HFFc6 (cell line): ENCODE measurements at regions not wholly inside any gene's neighbourhood (a gene's known extent, or its start where the extent isn't known, plus 50 kb on each side); places are given as distances from the start of the nearest gene placed in this dataset.

Experiments
- DNase-seq: peaks from one replicate; pipeline ENCODE4 v3.0.0-alpha.2; 2018
- H3K27ac Mint-ChIP-seq: 2 replicates; pipeline ENCODE4 v1.8.0; 2020; ENCODE audit warnings: mild to moderate bottlenecking, mixed read lengths
- H3K27me3 Mint-ChIP-seq: 2 replicates; pipeline ENCODE4 v1.8.0; 2021; ENCODE audit warnings: mild to moderate bottlenecking, moderate library complexity, mixed read lengths; ENCODE audit not compliant: insufficient read depth
- H3K36me3 Mint-ChIP-seq: 2 replicates; pipeline ENCODE4 v1.8.0; 2021; ENCODE audit warnings: low read depth, mixed read lengths
- H3K4me1 Mint-ChIP-seq: 2 replicates; pipeline ENCODE4 v1.8.0; 2020; ENCODE audit warnings: low read depth, mixed read lengths
- H3K4me3 Mint-ChIP-seq: 2 replicates; pipeline ENCODE4 v1.8.0; 2020; ENCODE audit warnings: mild to moderate bottlenecking, moderate library complexity, mixed read lengths
- H3K9me3 Mint-ChIP-seq: 2 replicates; pipeline ENCODE4 v1.8.0; 2020; ENCODE audit warnings: mild to moderate bottlenecking, mixed read lengths
- CTCF ChIP-seq: fragments of 200-600 bp; sonication (generic); IDR thresholded peaks from 2 replicates; pipeline ENCODE4 v1.5.0; 2021; ENCODE audit warnings: antibody characterized with exemption, mild to moderate bottlenecking

- H3K9me3 Mint-ChIP-seq, result no peaks in the 10 kb centered on the region
- H3K27me3 Mint-ChIP-seq, result peaks cover 3% of the 10 kb centered on the region
- no peak for TF ChIP-seq CTCF
- H3K27ac Mint-ChIP-seq, result no peak overlapping the region
- DNase-seq, result no peak
- H3K4me1 Mint-ChIP-seq, result peaks cover 3% of the 10 kb centered on the region; the same call in 1 of the 2 replicates
- no peak overlapping the region for H3K4me3 Mint-ChIP-seq
- no peaks in the 10 kb centered on the region for H3K36me3 Mint-ChIP-seq
Observed at GRCh38 chr10:33047655-33048054, 89.6 kb upstream of the ITGB1 start.

- DNase-seq, result no peak
- no peak overlapping the region for H3K27ac Mint-ChIP-seq
- no peak overlapping the region for H3K4me3 Mint-ChIP-seq
- H3K27me3 Mint-ChIP-seq, result peaks cover 3% of the 10 kb centered on the region
- no peaks in the 10 kb centered on the region for H3K36me3 Mint-ChIP-seq
- H3K4me1 Mint-ChIP-seq, result no peaks in the 10 kb centered on the region
- H3K9me3 Mint-ChIP-seq, result no peaks in the 10 kb centered on the region
- TF ChIP-seq CTCF, result no peak
Observed at GRCh38 chr10:33046792-33047191, 88.8 kb upstream of the ITGB1 start.

- Mint-ChIP-seq H3K27me3 (peaks cover 5% of the 10 kb centered on the region), H3K27ac (no peak overlapping the region), H3K36me3 (no peaks in the 10 kb centered on the region), H3K4me1 (no peaks in the 10 kb centered on the region), H3K9me3 (no peaks in the 10 kb centered on the region), H3K4me3 (no peak overlapping the region)
- no peak for TF ChIP-seq CTCF
- DNase-seq, result no peak
Observed at GRCh38 chr10:33045421-33045820, 87.4 kb upstream of the ITGB1 start.

GRCh38 chr10:33042565-33042964, 84.5 kb upstream of the ITGB1 start:
- DNase-seq, result no peak
- Mint-ChIP-seq H3K36me3 (no peaks in the 10 kb centered on the region), H3K27ac (no peak overlapping the region), H3K9me3 (no peaks in the 10 kb centered on the region), H3K4me1 (no peaks in the 10 kb centered on the region), H3K4me3 (no peak overlapping the region), H3K27me3 (peaks cover 5% of the 10 kb centered on the region)
- no peak for TF ChIP-seq CTCF

- H3K36me3 Mint-ChIP-seq, result no peaks in the 10 kb centered on the region
- DNase-seq, result no peak
- H3K27me3 Mint-ChIP-seq, result peaks cover 5% of the 10 kb centered on the region
- TF ChIP-seq CTCF, result no peak
- H3K9me3 Mint-ChIP-seq, result no peaks in the 10 kb centered on the region
- no peaks in the 10 kb centered on the region for H3K4me1 Mint-ChIP-seq
- no peak overlapping the region for H3K4me3 Mint-ChIP-seq
- no peak overlapping the region for H3K27ac Mint-ChIP-seq
Observed at GRCh38 chr10:33041783-33042437, 83.9 kb upstream of the ITGB1 start.

GRCh38 chr10:33040436-33040835, 82.4 kb upstream of the ITGB1 start:
- H3K9me3 Mint-ChIP-seq, result no peaks in the 10 kb centered on the region
- H3K36me3 Mint-ChIP-seq, result no peaks in the 10 kb centered on the region
- no peak overlapping the region for H3K27ac Mint-ChIP-seq
- H3K4me1 Mint-ChIP-seq, result no peaks in the 10 kb centered on the region
- peaks cover 5% of the 10 kb centered on the region for H3K27me3 Mint-ChIP-seq
- DNase-seq, result no peak
- no peak overlapping the region for H3K4me3 Mint-ChIP-seq
- TF ChIP-seq CTCF, result no peak
